Osteoblast (primary cell): ENCODE measurements at regions not wholly inside any gene's neighbourhood (a gene's known extent, or its start where the extent isn't known, plus 50 kb on each side); places are given as distances from the start of the nearest gene placed in this dataset.
"Not testable (repeated sequence)": the region's sequence is repeated elsewhere in the genome, so short reads cannot be mapped to it uniquely, and the experiment has no call there.

Experiments
- DNase-seq: peaks from one replicate; pipeline ENCODE4 v3.0.0; 2011; ENCODE audit warnings: low spot score, mixed read lengths; ENCODE audit not compliant: insufficient read length; ENCODE audit errors: missing footprints
- H2AFZ ChIP-seq: 2 replicates; pipeline ENCODE4 v1.6.0; 2011; ENCODE audit warnings: mild to moderate bottlenecking, low read length
- H3K27ac ChIP-seq: 2 replicates; pipeline ENCODE4 v1.5.1; 2011; ENCODE audit warnings: mild to moderate bottlenecking, low read depth, low read length, moderate library complexity
- H3K27me3 ChIP-seq: 2 replicates; pipeline ENCODE4 v1.6.0; 2012; ENCODE audit warnings: mild to moderate bottlenecking, control low read depth, inconsistent platforms, low read length, moderate library complexity; ENCODE audit not compliant: insufficient read depth
- H3K36me3 ChIP-seq: 2 replicates; pipeline ENCODE4 v1.5.1; 2011; ENCODE audit warnings: mild to moderate bottlenecking, low read length, control low read depth, moderate library complexity; ENCODE audit not compliant: insufficient read depth
- H3K4me1 ChIP-seq: 2 replicates; pipeline ENCODE4 v1.5.1; 2011; ENCODE audit warnings: mild to moderate bottlenecking, low read length, control low read depth, moderate library complexity; ENCODE audit not compliant: insufficient read depth
- H3K4me2 ChIP-seq: 2 replicates; pipeline ENCODE4 v1.6.0; 2011; ENCODE audit warnings: mild to moderate bottlenecking, low read length; ENCODE audit not compliant: insufficient read depth
- H3K4me3 ChIP-seq: fragments of 200-600 bp; sonication (generic); 3 replicates; pipeline ENCODE4 v1.5.1; 2012; ENCODE audit warnings: mild to moderate bottlenecking, low read length, inconsistent platforms; ENCODE audit not compliant: insufficient read depth
- H3K79me2 ChIP-seq: 2 replicates; pipeline ENCODE4 v1.6.0; 2012; ENCODE audit warnings: mild to moderate bottlenecking, low read length, control low read depth, inconsistent platforms; ENCODE audit not compliant: insufficient read depth
- H3K9me3 ChIP-seq: 2 replicates; pipeline ENCODE4 v1.5.1; 2011; ENCODE audit warnings: low read depth, low read length, control low read depth
- H4K20me1 ChIP-seq: 2 replicates; pipeline ENCODE4 v1.6.0; 2012; ENCODE audit warnings: mild to moderate bottlenecking, low read length, control low read depth; ENCODE audit not compliant: insufficient read depth
- CTCF ChIP-seq: IDR thresholded peaks from 2 replicates; pipeline ENCODE4 v1.5.1; 2011; ENCODE audit warnings: mild to moderate bottlenecking, low read depth, low read length, moderate library complexity; ENCODE audit errors: extremely low read depth

GRCh38 chr10:28367929-28368484 lies 65.1 kb upstream of the MPP7 start:
- no peak overlapping the region for H3K27ac ChIP-seq
- no peaks in the 10 kb centered on the region for H3K9me3 ChIP-seq
- H3K27me3 ChIP-seq = peaks cover 10% of the 10 kb centered on the region
- no peak overlapping the region for H3K4me2 ChIP-seq
- no peaks in the 10 kb centered on the region for H3K36me3 ChIP-seq
- TF ChIP-seq CTCF = no peak
- DNase-seq = no peak
- no peak overlapping the region for H3K4me3 ChIP-seq
- no peaks in the 10 kb centered on the region for H3K4me1 ChIP-seq
- H2AFZ ChIP-seq = no peak overlapping the region
- H3K79me2 ChIP-seq = no peaks in the 10 kb centered on the region
- no peaks in the 10 kb centered on the region for H4K20me1 ChIP-seq

- no peak for DNase-seq
- TF ChIP-seq CTCF = no peak
- Histone ChIP-seq H3K79me2 (no peaks in the 10 kb centered on the region), H4K20me1 (no peaks in the 10 kb centered on the region), H3K4me2 (no peak overlapping the region), H3K4me3 (no peak overlapping the region), H2AFZ (no peak overlapping the region), H3K9me3 (no peaks in the 10 kb centered on the region), H3K27me3 (peaks cover 10% of the 10 kb centered on the region), H3K4me1 (no peaks in the 10 kb centered on the region), H3K36me3 (no peaks in the 10 kb centered on the region), H3K27ac (no peak overlapping the region)
These were observed 67.4 kb upstream of the MPP7 start for GRCh38 chr10:28370107-28370835.

- H3K4me1 ChIP-seq, H3K4me3 ChIP-seq, H3K27me3 ChIP-seq, H3K36me3 ChIP-seq, H2AFZ ChIP-seq, H3K27ac ChIP-seq, H3K9me3 ChIP-seq, H3K79me2 ChIP-seq, H3K4me2 ChIP-seq, H4K20me1 ChIP-seq, DNase-seq: not testable (repeated sequence)
These were observed 68.8 kb upstream of the MPP7 start for GRCh38 chr10:28371638-28372037.

- no peaks in the 10 kb centered on the region for H3K9me3 ChIP-seq
- H3K4me3 ChIP-seq = no peak overlapping the region
- H2AFZ ChIP-seq = no peak overlapping the region
- no peaks in the 10 kb centered on the region for H3K4me1 ChIP-seq
- no peaks in the 10 kb centered on the region for H3K79me2 ChIP-seq
- no peaks in the 10 kb centered on the region for H3K36me3 ChIP-seq
- no peak overlapping the region for H3K27ac ChIP-seq
- H3K27me3 ChIP-seq = peaks cover 6% of the 10 kb centered on the region
- no peaks in the 10 kb centered on the region for H4K20me1 ChIP-seq
- no peak overlapping the region for H3K4me2 ChIP-seq
- no peak for TF ChIP-seq CTCF
- no peak for DNase-seq
These were observed 71.2 kb upstream of the MPP7 start for GRCh38 chr10:28374036-28374435.
